ENCODE measurements at regions not wholly inside any gene's neighbourhood (a gene's known extent, or its start where the extent isn't known, plus 50 kb on each side); places are given as distances from the start of the nearest gene placed in this dataset.

- TF ChIP-seq POLR2A (IDR thresholded peaks at IDR 0.05; ENCODE audit: low read length) (no peak), GATA1 (IDR thresholded peaks at IDR 0.05; ENCODE audit: low read depth, low read length) (no peak)
These were observed 123.7 kb downstream of the MATN1 start for GRCh38 chr1:30599721-30600120.

Data from erythroblast (primary cell).